Stimulated activated effector memory CD8-positive, alpha-beta T cell treated with anti-CD3 and anti-CD28 coated beads, Interleukin-12 subunit alpha, Interleukin-12 subunit beta, amount 100 ng/mL, for 72 hours (primary cell): ENCODE measurements at regions not wholly inside any gene's neighbourhood (a gene's known extent, or its start where the extent isn't known, plus 50 kb on each side); places are given as distances from the start of the nearest gene placed in this dataset.

ENCODE experiments used
- ATAC-seq: fragments of 150-1000 bp; cut with Tn5 transposase; 2 replicates; pipeline ENCODE4 v1.10.0; 2021
- DNase-seq, 2 donors: peaks; one replicate each; pipeline ENCODE4 v3.0.0; 2021 to 2022; ENCODE audit warnings: low spot score in 2 of 2
- H3K27ac Mint-ChIP-seq: one replicate; pipeline ENCODE4 v1.8.0; 2022; ENCODE audit warnings: mild to moderate bottlenecking, mixed read lengths
- H3K36me3 Mint-ChIP-seq: one replicate; pipeline ENCODE4 v1.8.0; 2022; ENCODE audit warnings: mild to moderate bottlenecking, mixed read lengths
- H3K4me1 Mint-ChIP-seq: one replicate; pipeline ENCODE4 v1.8.0; 2022; ENCODE audit warnings: mixed read lengths
- H3K4me3 Mint-ChIP-seq: one replicate; pipeline ENCODE4 v1.8.0; 2022; ENCODE audit warnings: mild to moderate bottlenecking, mixed read lengths
- H3K9me3 Mint-ChIP-seq: one replicate; pipeline ENCODE4 v1.8.0; 2022; ENCODE audit warnings: mixed read lengths

- ATAC-seq: no peak
- peaks cover 2% of the 10 kb centered on the region for H3K9me3 Mint-ChIP-seq
- H3K4me3 Mint-ChIP-seq: no peak overlapping the region
- DNase-seq: no peak
- H3K36me3 Mint-ChIP-seq: no peaks in the 10 kb centered on the region
- H3K27ac Mint-ChIP-seq: no peak overlapping the region
- no peaks in the 10 kb centered on the region for H3K4me1 Mint-ChIP-seq
Measured at GRCh38 chr2:16112972-16113560, 172.7 kb downstream of the MYCN start.

- no peak overlapping the region for H3K27ac Mint-ChIP-seq
- no peak for DNase-seq
- no peak for ATAC-seq
Measured at GRCh38 chr2:16112251-16112971, 172.1 kb downstream of the MYCN start.

GRCh38 chr2:16111838-16112210 lies 171.5 kb downstream of the MYCN start:
- H3K4me3 Mint-ChIP-seq: no peak overlapping the region
- H3K9me3 Mint-ChIP-seq: peaks cover 2% of the 10 kb centered on the region
- DNase-seq (no peak), ATAC-seq (no peak)
- no peak overlapping the region for H3K27ac Mint-ChIP-seq
- H3K4me1 Mint-ChIP-seq: no peaks in the 10 kb centered on the region
- H3K36me3 Mint-ChIP-seq: no peaks in the 10 kb centered on the region

More at GRCh38 chr2:16112251-16112971, 172.1 kb downstream of the MYCN start:
- H3K4me3 Mint-ChIP-seq: no peak overlapping the region
- H3K36me3 Mint-ChIP-seq: no peaks in the 10 kb centered on the region
- no peaks in the 10 kb centered on the region for H3K4me1 Mint-ChIP-seq
- peaks cover 2% of the 10 kb centered on the region for H3K9me3 Mint-ChIP-seq

- DNase-seq (no peak), ATAC-seq (no peak)
- Mint-ChIP-seq H3K4me1 (no peaks in the 10 kb centered on the region), H3K27ac (no peak overlapping the region), H3K9me3 (no peaks in the 10 kb centered on the region), H3K36me3 (no peaks in the 10 kb centered on the region), H3K4me3 (no peak overlapping the region)
Measured at GRCh38 chr2:16109821-16110310, 169.5 kb downstream of the MYCN start.

GRCh38 chr2:16109368-16109820 lies 169.0 kb downstream of the MYCN start:
- no peaks in the 10 kb centered on the region for H3K9me3 Mint-ChIP-seq
- no peaks in the 10 kb centered on the region for H3K4me1 Mint-ChIP-seq
- no peaks in the 10 kb centered on the region for H3K36me3 Mint-ChIP-seq
- no peak overlapping the region for H3K27ac Mint-ChIP-seq
- DNase-seq (no peak), ATAC-seq (peak; percentile 25)
- H3K4me3 Mint-ChIP-seq: no peak overlapping the region

- Mint-ChIP-seq H3K36me3 (no peaks in the 10 kb centered on the region), H3K27ac (no peak overlapping the region), H3K9me3 (no peaks in the 10 kb centered on the region), H3K4me1 (no peaks in the 10 kb centered on the region), H3K4me3 (no peak overlapping the region)
- no peak for ATAC-seq
- no peak for DNase-seq
Measured at GRCh38 chr2:16107246-16107645, 166.9 kb downstream of the MYCN start.

GRCh38 chr2:16106619-16107018 lies 166.3 kb downstream of the MYCN start:
- DNase-seq (no peak), ATAC-seq (no peak)
- Mint-ChIP-seq H3K27ac (no peak overlapping the region), H3K4me3 (no peak overlapping the region), H3K36me3 (no peaks in the 10 kb centered on the region), H3K9me3 (no peaks in the 10 kb centered on the region), H3K4me1 (no peaks in the 10 kb centered on the region)

GRCh38 chr2:16105669-16106281 lies 165.4 kb downstream of the MYCN start:
- no peak overlapping the region for H3K27ac Mint-ChIP-seq
- no peaks in the 10 kb centered on the region for H3K4me1 Mint-ChIP-seq
- no peak for ATAC-seq
- no peak for DNase-seq
- no peak overlapping the region for H3K4me3 Mint-ChIP-seq
- no peaks in the 10 kb centered on the region for H3K36me3 Mint-ChIP-seq
- no peaks in the 10 kb centered on the region for H3K9me3 Mint-ChIP-seq

- Mint-ChIP-seq H3K4me3 (no peak overlapping the region), H3K27ac (no peak overlapping the region), H3K9me3 (no peaks in the 10 kb centered on the region), H3K36me3 (no peaks in the 10 kb centered on the region), H3K4me1 (no peaks in the 10 kb centered on the region)
- ATAC-seq (no peak), DNase-seq (no peak)
Measured at GRCh38 chr2:16104949-16105668, 164.8 kb downstream of the MYCN start.

GRCh38 chr2:16104315-16104948 lies 164.1 kb downstream of the MYCN start:
- H3K4me3 Mint-ChIP-seq: no peak overlapping the region

GRCh38 chr2:16103614-16104314 lies 163.4 kb downstream of the MYCN start:
- Mint-ChIP-seq H3K4me1 (no peaks in the 10 kb centered on the region), H3K36me3 (no peaks in the 10 kb centered on the region), H3K27ac (no peak overlapping the region), H3K4me3 (no peak overlapping the region), H3K9me3 (no peaks in the 10 kb centered on the region)
- ATAC-seq (no peak), DNase-seq (no peak)

More at GRCh38 chr2:16104315-16104948, 164.1 kb downstream of the MYCN start:
- Mint-ChIP-seq H3K36me3 (no peaks in the 10 kb centered on the region), H3K27ac (no peak overlapping the region), H3K4me1 (no peaks in the 10 kb centered on the region), H3K9me3 (no peaks in the 10 kb centered on the region)
- ATAC-seq (no peak), DNase-seq (no peak)

- H3K9me3 Mint-ChIP-seq: no peaks in the 10 kb centered on the region
- ATAC-seq: no peak
- no peak for DNase-seq
- no peaks in the 10 kb centered on the region for H3K36me3 Mint-ChIP-seq
- H3K27ac Mint-ChIP-seq: no peak overlapping the region
- H3K4me3 Mint-ChIP-seq: no peak overlapping the region
- H3K4me1 Mint-ChIP-seq: no peaks in the 10 kb centered on the region
Measured at GRCh38 chr2:16102976-16103380, 162.6 kb downstream of the MYCN start.

- no peaks in the 10 kb centered on the region for H3K36me3 Mint-ChIP-seq
- no peaks in the 10 kb centered on the region for H3K4me1 Mint-ChIP-seq
- no peak overlapping the region for H3K4me3 Mint-ChIP-seq
- no peak overlapping the region for H3K27ac Mint-ChIP-seq
- no peak for ATAC-seq
- DNase-seq: no peak
- H3K9me3 Mint-ChIP-seq: no peaks in the 10 kb centered on the region
Measured at GRCh38 chr2:16102358-16102975, 162.1 kb downstream of the MYCN start.

- Mint-ChIP-seq H3K4me3 (no peak overlapping the region), H3K9me3 (no peaks in the 10 kb centered on the region), H3K4me1 (no peaks in the 10 kb centered on the region), H3K27ac (no peak overlapping the region), H3K36me3 (no peaks in the 10 kb centered on the region)
- no peak for ATAC-seq
- no peak for DNase-seq
Measured at GRCh38 chr2:16101196-16101595, 160.8 kb downstream of the MYCN start.
